ENCODE measurements at regions not wholly inside any gene's neighbourhood (a gene's known extent, or its start where the extent isn't known, plus 50 kb on each side); places are given as distances from the start of the nearest gene placed in this dataset.

DNA sequence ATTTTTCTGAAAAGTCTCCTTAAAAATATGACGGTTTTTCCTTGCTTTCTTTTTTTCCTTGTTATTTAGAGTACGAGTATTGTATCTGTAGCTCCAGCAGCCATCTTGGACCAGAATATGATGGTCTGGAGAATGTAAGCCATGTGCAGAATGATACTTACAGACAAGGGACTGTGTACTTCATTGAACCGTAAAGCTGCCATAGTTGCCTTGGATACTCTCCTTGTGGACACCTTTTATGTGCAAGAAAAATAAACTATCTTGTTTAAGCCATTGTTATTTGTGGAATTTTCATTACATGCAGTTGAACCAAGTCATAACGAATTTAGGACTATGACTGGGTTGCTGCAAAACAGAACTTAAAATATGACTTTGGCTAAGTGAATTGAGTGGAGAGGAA is 485.8 kb upstream of the CITED2 start:
- intact Hi-C loops (cut with DNase I) = no loop called here
- WGBS, 2 donors = 88 to 95% methylated on average over 4 of the region's 4 CpGs
- Histone ChIP-seq H3K36me3 (no peaks in the 10 kb centered on the region), H3K27ac (no peak overlapping the region), H3K4me3 (no peak overlapping the region), H3K4me1 (peaks cover 0 to 26% (median 4%) of the 10 kb centered on the region in 3 donors), H3K9me3 (no peaks in the 10 kb centered on the region), H3K27me3 (no peaks in the 10 kb centered on the region)
- DNase-seq = no peak
- no peak for TF ChIP-seq POLR2A (IDR thresholded peaks at IDR 0.05)
- TF ChIP-seq, protein P1, sequence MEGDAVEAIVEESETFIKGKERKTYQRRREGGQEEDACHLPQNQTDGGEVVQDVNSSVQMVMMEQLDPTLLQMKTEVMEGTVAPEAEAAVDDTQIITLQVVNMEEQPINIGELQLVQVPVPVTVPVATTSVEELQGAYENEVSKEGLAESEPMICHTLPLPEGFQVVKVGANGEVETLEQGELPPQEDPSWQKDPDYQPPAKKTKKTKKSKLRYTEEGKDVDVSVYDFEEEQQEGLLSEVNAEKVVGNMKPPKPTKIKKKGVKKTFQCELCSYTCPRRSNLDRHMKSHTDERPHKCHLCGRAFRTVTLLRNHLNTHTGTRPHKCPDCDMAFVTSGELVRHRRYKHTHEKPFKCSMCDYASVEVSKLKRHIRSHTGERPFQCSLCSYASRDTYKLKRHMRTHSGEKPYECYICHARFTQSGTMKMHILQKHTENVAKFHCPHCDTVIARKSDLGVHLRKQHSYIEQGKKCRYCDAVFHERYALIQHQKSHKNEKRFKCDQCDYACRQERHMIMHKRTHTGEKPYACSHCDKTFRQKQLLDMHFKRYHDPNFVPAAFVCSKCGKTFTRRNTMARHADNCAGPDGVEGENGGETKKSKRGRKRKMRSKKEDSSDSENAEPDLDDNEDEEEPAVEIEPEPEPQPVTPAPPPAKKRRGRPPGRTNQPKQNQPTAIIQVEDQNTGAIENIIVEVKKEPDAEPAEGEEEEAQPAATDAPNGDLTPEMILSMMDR (IDR thresholded peaks at IDR 0.05) = no peak

DNA sequence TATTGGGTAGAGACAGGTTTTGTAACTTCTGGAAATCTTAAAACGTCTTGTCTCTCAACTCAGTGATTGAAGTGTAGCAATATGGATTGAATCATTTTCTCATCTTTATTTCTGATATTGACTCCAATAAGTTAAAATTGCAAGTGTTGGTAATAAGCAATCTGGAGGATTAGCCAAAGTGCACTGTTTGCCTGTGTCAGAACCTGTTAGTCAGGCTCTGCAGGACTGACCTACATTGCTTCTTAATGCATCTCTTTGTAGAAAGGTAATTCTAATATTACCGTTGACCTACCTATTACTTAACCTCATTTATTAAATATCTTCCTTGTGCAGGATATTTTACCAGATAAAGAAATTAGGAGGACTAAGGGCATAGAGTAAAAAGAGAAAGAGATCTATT is 484.0 kb upstream of the CITED2 start:
- H3K27ac ChIP-seq = no peak overlapping the region
- H3K27me3 ChIP-seq = no peaks in the 10 kb centered on the region
- no peak for DNase-seq
- H3K36me3 ChIP-seq = no peaks in the 10 kb centered on the region
- 41 to 60% methylated on average over 2 of the region's 2 CpGs for WGBS, 2 donors
- no peak overlapping the region for H3K4me3 ChIP-seq
- H3K4me1 ChIP-seq = peaks cover 0 to 26% (median 4%) of the 10 kb centered on the region in 3 donors
- intact Hi-C loops (cut with DNase I) = no loop called here
- no peak for TF ChIP-seq POLR2A (IDR thresholded peaks at IDR 0.05)
- TF ChIP-seq, protein P1 (IDR thresholded peaks at IDR 0.05) = no peak
- no peaks in the 10 kb centered on the region for H3K9me3 ChIP-seq

DNA sequence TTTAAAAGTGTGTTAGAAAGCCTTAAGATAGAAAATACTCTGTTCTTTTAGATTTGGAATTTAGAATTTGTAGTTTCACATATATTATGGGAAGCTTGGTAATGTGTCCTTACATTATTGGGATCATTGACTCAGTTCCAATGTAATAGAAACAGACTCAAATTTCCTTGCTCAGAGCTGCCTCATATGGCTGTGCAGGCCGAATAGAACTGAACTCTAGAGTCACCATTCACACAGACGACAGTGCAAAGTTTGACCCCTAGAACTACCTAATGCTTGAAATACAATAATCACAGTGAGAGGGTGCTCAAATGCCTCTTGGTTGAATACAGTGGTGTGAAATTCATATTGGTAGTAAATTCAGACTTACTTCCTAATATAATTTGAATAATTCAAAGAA is 482.7 kb upstream of the CITED2 start:
- no peaks in the 10 kb centered on the region for H3K36me3 ChIP-seq
- no peaks in the 10 kb centered on the region for H3K9me3 ChIP-seq
- 88 to 89% methylated on average over 2 of the region's 2 CpGs for WGBS, 2 donors
- peaks cover 0 to 26% (median 4%) of the 10 kb centered on the region in 3 donors for H3K4me1 ChIP-seq
- TF ChIP-seq, protein P1 (IDR thresholded peaks at IDR 0.05) = no peak
- TF ChIP-seq POLR2A (IDR thresholded peaks at IDR 0.05) = no peak
- H3K27ac ChIP-seq = no peak overlapping the region
- intact Hi-C loops (cut with DNase I) = no loop called here
- H3K4me3 ChIP-seq = no peak overlapping the region
- DNase-seq = no peak
- no peaks in the 10 kb centered on the region for H3K27me3 ChIP-seq

DNA sequence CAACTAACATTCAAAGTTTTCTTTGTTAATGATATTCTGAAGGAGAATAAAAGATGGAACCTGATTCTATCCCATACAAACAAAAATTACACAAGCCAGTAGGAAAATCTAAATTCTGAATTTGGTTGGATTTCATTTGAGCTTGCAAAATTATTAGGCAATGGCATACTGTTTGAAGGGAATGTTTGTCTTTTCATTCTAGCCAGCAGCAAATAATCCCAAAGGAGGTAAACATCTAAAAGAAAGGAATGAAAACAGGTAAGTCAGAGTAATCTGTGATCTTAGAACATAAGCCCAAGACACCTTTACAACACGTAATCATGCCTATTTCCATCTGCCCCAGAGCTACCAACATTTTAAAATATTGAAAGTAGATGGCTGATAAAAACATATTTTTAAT is 482.1 kb upstream of the CITED2 start:
- no peak for DNase-seq
- no peak overlapping the region for H3K4me3 ChIP-seq
- H3K27ac ChIP-seq = no peak overlapping the region
- H3K27me3 ChIP-seq = no peaks in the 10 kb centered on the region
- no peaks in the 10 kb centered on the region for H3K9me3 ChIP-seq
- 75 to 96% methylated on average over 1 of the region's 1 CpG for WGBS, 2 donors
- TF ChIP-seq, protein P1 (IDR thresholded peaks at IDR 0.05) = no peak
- no peak for TF ChIP-seq POLR2A (IDR thresholded peaks at IDR 0.05)
- H3K36me3 ChIP-seq = no peaks in the 10 kb centered on the region
- intact Hi-C loops (cut with DNase I) = no loop called here
- H3K4me1 ChIP-seq = peaks cover 0 to 26% (median 4%) of the 10 kb centered on the region in 3 donors

DNA sequence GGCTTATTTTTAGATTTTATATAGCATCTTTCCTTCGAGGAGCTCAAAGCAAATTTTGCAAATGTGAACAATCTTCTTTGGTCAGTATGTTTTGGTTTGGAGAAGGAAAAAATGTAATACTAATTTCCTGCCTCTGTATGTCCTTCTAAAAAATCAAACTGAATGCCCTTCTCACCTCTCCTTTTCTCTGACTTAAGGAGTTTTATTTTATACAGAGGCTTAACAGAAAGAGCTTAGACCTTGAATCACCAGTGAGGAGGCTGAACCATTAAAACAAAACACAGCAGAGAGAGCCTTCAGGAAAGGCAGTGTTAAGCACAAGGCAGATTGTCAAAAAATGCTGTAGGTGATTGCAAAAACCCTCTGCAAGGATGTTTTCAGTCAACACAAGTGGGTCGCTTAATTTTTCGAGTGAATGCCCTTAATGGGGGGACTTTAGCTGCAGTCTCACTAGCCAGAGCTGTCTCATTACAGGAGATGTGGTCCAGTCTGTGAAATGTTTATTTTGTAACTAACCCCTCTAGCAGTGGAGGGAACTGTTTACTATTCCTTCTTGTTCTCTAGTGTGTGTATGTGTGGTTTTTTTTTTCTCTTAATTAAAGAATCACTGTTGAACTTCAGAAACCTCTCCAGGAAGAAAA is 481.3 kb upstream of the CITED2 start:
- Histone ChIP-seq H3K36me3 (no peaks in the 10 kb centered on the region), H3K27me3 (no peaks in the 10 kb centered on the region), H3K27ac (no peak overlapping the region), H3K9me3 (no peaks in the 10 kb centered on the region), H3K4me3 (no peak overlapping the region), H3K4me1 (peaks cover 0 to 26% (median 4%) of the 10 kb centered on the region in 3 donors)
- no peak for TF ChIP-seq POLR2A (IDR thresholded peaks at IDR 0.05)
- TF ChIP-seq, protein P1 (IDR thresholded peaks at IDR 0.05) = no peak
- intact Hi-C loops (cut with DNase I) = no loop called here
- 42 to 56% methylated on average over 3 of the region's 3 CpGs for WGBS, 2 donors
- DNase-seq = no peak
